SU-DHL-6 (cell line): ENCODE measurements at regions not wholly inside any gene's neighbourhood (a gene's known extent, or its start where the extent isn't known, plus 50 kb on each side); places are given as distances from the start of the nearest gene placed in this dataset.

Experiments used
- H2AFZ ChIP-seq: fragments of 200-600 bp; sonication (generic); 2 replicates; pipeline ENCODE4 v1.6.1; 2014; ENCODE audit warnings: low read depth, mild to moderate bottlenecking, moderate library complexity, mixed read lengths, antibody characterized with exemption, low read length; ENCODE audit not compliant: severe bottlenecking
- H3F3A ChIP-seq: fragments of 200-600 bp; shearing (Covaris generic); 2 replicates; pipeline ENCODE4 v1.6.0; 2016; ENCODE audit warnings: antibody characterized with exemption, mild to moderate bottlenecking; ENCODE audit not compliant: insufficient read depth
- H3K27ac ChIP-seq: fragments of 200-600 bp; sonication (generic); 2 replicates; pipeline ENCODE4 v1.5.1; 2016; ENCODE audit warnings: low read depth, mild to moderate bottlenecking, low read length, moderate library complexity, mixed read lengths
- H3K27me3 ChIP-seq: fragments of 200-600 bp; sonication (generic), shearing (Covaris generic); 2 replicates; pipeline ENCODE4 v1.6.0; 2014; ENCODE audit warnings: mild to moderate bottlenecking, low read length
- H3K36me3 ChIP-seq: fragments of 200-600 bp; sonication (generic); 2 replicates; pipeline ENCODE4 v1.6.1; 2014; ENCODE audit warnings: mild to moderate bottlenecking, low read length, mixed read lengths
- H3K4me2 ChIP-seq: fragments of 300-600, 200-600 bp; shearing (Covaris generic), sonication (generic); 2 replicates; pipeline ENCODE4 v1.6.0; 2014; ENCODE audit warnings: low read length, low read depth, mild to moderate bottlenecking; ENCODE audit not compliant: poor library complexity, severe bottlenecking
- H3K4me3 ChIP-seq: fragments of 200-600 bp; sonication (generic); 2 replicates; pipeline ENCODE4 v1.5.1; 2014; ENCODE audit warnings: antibody characterized with exemption, low read length, mild to moderate bottlenecking, mixed read lengths; ENCODE audit not compliant: insufficient read depth, poor library complexity, severe bottlenecking
- H3K79me2 ChIP-seq: fragments of 200-600 bp; sonication (generic); 2 replicates; pipeline ENCODE4 v1.6.1; 2014; ENCODE audit warnings: mild to moderate bottlenecking, low read length, moderate library complexity; ENCODE audit not compliant: insufficient read depth
- H3K9ac ChIP-seq: fragments of 200-600 bp; sonication (generic); 2 replicates; pipeline ENCODE4 v1.7.0; 2014; ENCODE audit warnings: mild to moderate bottlenecking, low read length
- H3K9me2 ChIP-seq: fragments of 200-600 bp; sonication (generic); replicated peaks from 2 replicates; pipeline ENCODE4 v1.6.1; 2014; ENCODE audit warnings: low read length; ENCODE audit not compliant: insufficient read depth
- H3K9me3 ChIP-seq: fragments of 200-600 bp; sonication (generic); 2 replicates; pipeline ENCODE4 v1.6.1; 2014; ENCODE audit warnings: low read length, mixed read lengths; ENCODE audit not compliant: insufficient read depth
- H4K20me1 ChIP-seq: fragments of 200-600 bp; sonication (generic); 2 replicates; pipeline ENCODE4 v1.6.1; 2014; ENCODE audit warnings: low read depth, mild to moderate bottlenecking, antibody characterized with exemption, low read length, moderate library complexity, mixed read lengths
- EZH2phosphoT487 ChIP-seq: fragments of 200-600 bp; sonication (generic), shearing (Covaris generic); conservative IDR thresholded peaks from 2 replicates; pipeline ENCODE4 v1.6.1; 2018; ENCODE audit warnings: mild to moderate bottlenecking, antibody characterized with exemption, low read length, moderate library complexity, mixed read lengths
- TF ChIP-seq, protein P1 (sequence below): fragments of 200-600 bp; sonication (generic); IDR thresholded peaks from one replicate; pipeline ENCODE4 v1.5.1; 2017; ENCODE audit warnings: antibody characterized with exemption, mild to moderate bottlenecking, low read length, moderate library complexity; ENCODE audit not compliant: insufficient read depth, poor library complexity, severe bottlenecking

GRCh38 chr19:29364999-29365398 is 152.0 kb upstream of the UQCRFS1 start:
- no peak overlapping the region for H2AFZ ChIP-seq
- H3K27ac ChIP-seq: no peak overlapping the region
- H4K20me1 ChIP-seq: no peaks in the 10 kb centered on the region
- no peaks in the 10 kb centered on the region for H3K36me3 ChIP-seq
- no peak for TF ChIP-seq EZH2phosphoT487
- TF ChIP-seq, protein P1, sequence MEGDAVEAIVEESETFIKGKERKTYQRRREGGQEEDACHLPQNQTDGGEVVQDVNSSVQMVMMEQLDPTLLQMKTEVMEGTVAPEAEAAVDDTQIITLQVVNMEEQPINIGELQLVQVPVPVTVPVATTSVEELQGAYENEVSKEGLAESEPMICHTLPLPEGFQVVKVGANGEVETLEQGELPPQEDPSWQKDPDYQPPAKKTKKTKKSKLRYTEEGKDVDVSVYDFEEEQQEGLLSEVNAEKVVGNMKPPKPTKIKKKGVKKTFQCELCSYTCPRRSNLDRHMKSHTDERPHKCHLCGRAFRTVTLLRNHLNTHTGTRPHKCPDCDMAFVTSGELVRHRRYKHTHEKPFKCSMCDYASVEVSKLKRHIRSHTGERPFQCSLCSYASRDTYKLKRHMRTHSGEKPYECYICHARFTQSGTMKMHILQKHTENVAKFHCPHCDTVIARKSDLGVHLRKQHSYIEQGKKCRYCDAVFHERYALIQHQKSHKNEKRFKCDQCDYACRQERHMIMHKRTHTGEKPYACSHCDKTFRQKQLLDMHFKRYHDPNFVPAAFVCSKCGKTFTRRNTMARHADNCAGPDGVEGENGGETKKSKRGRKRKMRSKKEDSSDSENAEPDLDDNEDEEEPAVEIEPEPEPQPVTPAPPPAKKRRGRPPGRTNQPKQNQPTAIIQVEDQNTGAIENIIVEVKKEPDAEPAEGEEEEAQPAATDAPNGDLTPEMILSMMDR: no peak
- H3K9ac ChIP-seq: no peak overlapping the region
- no peaks in the 10 kb centered on the region for H3K9me2 ChIP-seq
- no peaks in the 10 kb centered on the region for H3K9me3 ChIP-seq
- H3K4me2 ChIP-seq: no peak overlapping the region
- no peaks in the 10 kb centered on the region for H3F3A ChIP-seq
- H3K27me3 ChIP-seq: no peaks in the 10 kb centered on the region
- no peaks in the 10 kb centered on the region for H3K79me2 ChIP-seq
- no peak overlapping the region for H3K4me3 ChIP-seq

DNA sequence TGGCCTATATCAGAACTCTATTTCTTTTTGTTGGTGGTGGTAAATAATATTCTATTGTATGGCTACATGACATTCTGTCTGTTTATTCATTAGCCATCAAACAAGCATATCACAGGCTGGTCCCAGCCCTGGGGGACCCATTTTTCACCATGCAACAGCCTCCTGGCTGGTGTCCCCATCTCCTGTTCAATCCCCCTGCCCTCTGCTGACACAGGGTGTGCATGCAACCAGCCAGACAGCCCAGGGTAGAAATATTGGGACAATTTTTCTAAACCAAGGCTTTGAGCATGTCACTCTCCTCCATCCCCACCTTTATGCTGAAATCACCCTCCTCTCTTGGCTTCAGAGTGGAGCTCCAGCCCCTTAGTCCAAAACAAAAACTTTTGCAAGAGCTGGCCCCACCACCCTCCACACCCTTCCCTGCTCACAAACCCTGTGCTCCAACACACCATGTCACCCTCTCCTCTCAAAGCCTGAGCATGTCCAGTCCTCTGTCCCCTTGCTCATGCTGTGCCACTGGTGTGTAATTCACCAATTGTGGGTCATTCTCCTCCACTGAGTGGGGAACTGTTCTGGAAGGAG is 153.0 kb upstream of the UQCRFS1 start:
- Histone ChIP-seq H3K36me3 (no peaks in the 10 kb centered on the region), H3K27ac (no peak overlapping the region), H3F3A (no peaks in the 10 kb centered on the region), H3K9me2 (no peaks in the 10 kb centered on the region), H2AFZ (no peak overlapping the region), H3K27me3 (no peaks in the 10 kb centered on the region), H3K4me3 (no peak overlapping the region), H3K9me3 (no peaks in the 10 kb centered on the region), H4K20me1 (no peaks in the 10 kb centered on the region), H3K79me2 (no peaks in the 10 kb centered on the region), H3K9ac (no peak overlapping the region), H3K4me2 (no peak overlapping the region)
- no peak for TF ChIP-seq EZH2phosphoT487
- TF ChIP-seq, protein P1: no peak

DNA sequence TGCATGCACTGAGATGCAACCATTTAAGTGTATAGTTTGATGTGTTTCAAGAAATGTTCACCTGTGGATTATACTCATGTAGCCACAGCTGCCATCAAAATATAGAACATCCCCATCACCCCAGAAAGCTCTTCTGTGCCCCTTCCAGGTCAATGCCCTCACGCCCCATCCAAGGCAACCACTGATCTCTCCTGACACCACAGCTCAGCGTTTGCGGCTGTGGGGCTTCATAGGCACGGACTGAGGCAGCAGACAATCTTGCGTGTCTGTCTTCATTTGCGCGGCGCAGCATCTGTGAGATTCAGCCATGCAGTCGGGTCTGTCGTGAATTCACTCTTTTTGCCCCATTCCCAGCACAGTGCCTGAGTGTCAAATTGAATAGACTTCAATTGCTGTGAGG is 153.8 kb upstream of the UQCRFS1 start:
- no peak for TF ChIP-seq EZH2phosphoT487
- TF ChIP-seq, protein P1: no peak
- H4K20me1 ChIP-seq: no peaks in the 10 kb centered on the region
- no peak overlapping the region for H3K27ac ChIP-seq
- no peaks in the 10 kb centered on the region for H3F3A ChIP-seq
- no peaks in the 10 kb centered on the region for H3K9me3 ChIP-seq
- H3K9ac ChIP-seq: no peak overlapping the region
- H3K27me3 ChIP-seq: no peaks in the 10 kb centered on the region
- no peak overlapping the region for H3K4me3 ChIP-seq
- H2AFZ ChIP-seq: no peak overlapping the region
- H3K36me3 ChIP-seq: no peaks in the 10 kb centered on the region
- H3K79me2 ChIP-seq: no peaks in the 10 kb centered on the region
- H3K9me2 ChIP-seq: no peaks in the 10 kb centered on the region
- no peak overlapping the region for H3K4me2 ChIP-seq
